Gastroesophageal sphincter (tissue), 3 donors: ENCODE measurements at regions not wholly inside any gene's neighbourhood (a gene's known extent, or its start where the extent isn't known, plus 50 kb on each side); places are given as distances from the start of the nearest gene placed in this dataset.

ENCODE experiments used
- CTCF ChIP-seq, 4 experiments: fragments of 200-600 bp in 2 of 4; fragments of 450-650 bp in 2 of 4; sonication (generic) in 1 of 4; IDR thresholded peaks; one replicate each; pipeline ENCODE4 v1.5.1; 2017 to 2019; ENCODE audit warnings: antibody characterized with exemption in 4 of 4, mild to moderate bottlenecking in 2 of 4, moderate library complexity in 2 of 4
- EP300 ChIP-seq: sonication (generic); formaldehyde crosslinking; IDR thresholded peaks from one replicate; pipeline ENCODE4 v1.6.1; 2017; ENCODE audit warnings: antibody characterized with exemption, mild to moderate bottlenecking
- POLR2A ChIP-seq, 2 donors: fragments of 450-650 bp; IDR thresholded peaks; one replicate each; pipeline ENCODE4 v1.6.1; 2017; ENCODE audit warnings: antibody characterized with exemption in 2 of 2, mild to moderate bottlenecking in 2 of 2, moderate library complexity in 1 of 2
- POLR2AphosphoS5 ChIP-seq: sonication (generic); formaldehyde crosslinking; IDR thresholded peaks from one replicate; pipeline ENCODE4 v1.6.1; 2017; ENCODE audit warnings: antibody characterized with exemption

GRCh38 chr11:8779732-8780131, 97.1 kb downstream of the RPL27A start:
- TF ChIP-seq CTCF (IDR thresholded peaks at IDR 0.05) (no peak), POLR2A (IDR thresholded peaks at IDR 0.05) (no peak), POLR2AphosphoS5 (no peak), EP300 (no peak)
